ENCODE measurements at regions not wholly inside any gene's neighbourhood (a gene's known extent, or its start where the extent isn't known, plus 50 kb on each side); places are given as distances from the start of the nearest gene placed in this dataset.

DNA sequence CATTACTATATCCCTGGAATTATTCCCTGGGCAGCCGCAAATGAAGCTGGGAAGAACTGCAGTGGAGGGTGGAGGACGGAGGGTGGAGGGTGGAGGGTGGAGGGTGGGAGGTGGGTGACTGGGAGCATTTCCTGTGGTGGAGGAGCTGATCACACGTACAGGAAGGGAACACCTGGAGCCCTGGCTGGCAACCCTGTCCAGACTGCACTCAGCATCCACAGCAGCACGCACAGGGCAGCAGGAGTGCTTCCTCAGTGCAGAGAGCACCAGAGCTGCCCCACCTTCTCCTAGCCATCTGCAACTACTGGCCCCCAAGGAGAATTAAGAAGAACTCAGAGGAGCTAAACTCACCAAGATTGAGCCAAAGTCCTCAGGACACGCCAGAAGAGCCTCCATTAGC is 249.9 kb downstream of the EIPR1 start:
- Histone ChIP-seq H2AFZ (replicated peaks; ENCODE audit: low read length, poor library complexity) (no peak overlapping the region), H3K4ac (ENCODE audit: low read depth, low read length) (no peak overlapping the region), H4K8ac (ENCODE audit: low read depth in 2 of 2, low read length in 2 of 2) (no peak overlapping the region), H3K9me3 (ENCODE audit: control insufficient read depth, insufficient read depth, low read length) (no peaks in the 10 kb centered on the region; the same call in 1 of the 2 replicates), H3K79me1 (ENCODE audit: low read depth in 1 of 2, low read length in 2 of 2) (no peaks in the 10 kb centered on the region), H4K20me1 (ENCODE audit: insufficient read depth, low read length) (no peaks in the 10 kb centered on the region), H3K9me1 (ENCODE audit: insufficient read depth, low read length) (no peaks in the 10 kb centered on the region), H4K5ac (ENCODE audit: low read depth, low read length) (no peak overlapping the region), H2AK5ac (ENCODE audit: low read depth, low read length) (no peak overlapping the region), H3K4me1 (ENCODE audit: control insufficient read depth, insufficient read depth, low read length) (no peaks in the 10 kb centered on the region), H3K36me3 (ENCODE audit: control insufficient read depth, insufficient read depth, low read length) (no peaks in the 10 kb centered on the region), H3K27me3 (ENCODE audit: control insufficient read depth, insufficient read depth, low read length) (no peaks in the 10 kb centered on the region; the same call in 1 of the 2 replicates), H3K4me2 (ENCODE audit: low read depth, low read length) (no peak overlapping the region), H3K4me3 (ENCODE audit: insufficient read depth, low read depth, low read length) (no peak overlapping the region), H2BK5ac (ENCODE audit: low read depth, low read length, poor library complexity, severe bottlenecking) (no peak overlapping the region), H2BK15ac (ENCODE audit: low read depth, low read length) (no peak overlapping the region), H3K23ac (ENCODE audit: low read depth, low read length) (no peak overlapping the region), H4K91ac (ENCODE audit: insufficient read depth, low read depth, low read length) (no peak overlapping the region), H3K14ac (replicated peaks; ENCODE audit: low read depth, low read length) (no peak overlapping the region), H3K27ac (ENCODE audit: insufficient read depth, low read length) (no peak overlapping the region), H2AK9ac (replicated peaks; ENCODE audit: low read depth, low read length, poor library complexity) (no peak overlapping the region), H2BK120ac (ENCODE audit: low read depth, low read length) (no peak overlapping the region), H3K18ac (ENCODE audit: low read depth, low read length) (no peak overlapping the region), H2BK20ac (ENCODE audit: low read depth, low read length) (no peak overlapping the region), H3K9ac (ENCODE audit: low read depth, low read length) (no peak overlapping the region), H3K56ac (ENCODE audit: extremely low read depth, insufficient read depth, low read length) (no peak overlapping the region)
- ChIA-PET CTCF (no interaction called here), POLR2A (ENCODE audit: unreplicated experiment) (no interaction called here)
- TF ChIP-seq POLR2A (IDR thresholded peaks at IDR 0.05; ENCODE audit: low read depth, low read length) (no peak), RCOR1 (IDR thresholded peaks at IDR 0.05; ENCODE audit: insufficient replicate concordance, low read length) (no peak)
- TF ChIP-seq, protein P1, sequence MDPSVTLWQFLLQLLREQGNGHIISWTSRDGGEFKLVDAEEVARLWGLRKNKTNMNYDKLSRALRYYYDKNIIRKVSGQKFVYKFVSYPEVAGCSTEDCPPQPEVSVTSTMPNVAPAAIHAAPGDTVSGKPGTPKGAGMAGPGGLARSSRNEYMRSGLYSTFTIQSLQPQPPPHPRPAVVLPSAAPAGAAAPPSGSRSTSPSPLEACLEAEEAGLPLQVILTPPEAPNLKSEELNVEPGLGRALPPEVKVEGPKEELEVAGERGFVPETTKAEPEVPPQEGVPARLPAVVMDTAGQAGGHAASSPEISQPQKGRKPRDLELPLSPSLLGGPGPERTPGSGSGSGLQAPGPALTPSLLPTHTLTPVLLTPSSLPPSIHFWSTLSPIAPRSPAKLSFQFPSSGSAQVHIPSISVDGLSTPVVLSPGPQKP (IDR thresholded peaks at IDR 0.05; ENCODE audit: borderline replicate concordance, low read depth, low read length): no peak
- dilution Hi-C loops (cut with HindIII; ENCODE audit: low sequenced_read_pairs, unreplicated experiment) (no loop called here), in situ Hi-C loops (cut with MboI; ENCODE audit: low sequenced_read_pairs) (no loop called here), intact Hi-C loops (cut with micrococcal nuclease) (no loop called here)
- WGBS, 2 experiments (ENCODE audit: extremely low coverage in 2 of 2, insufficient read length in 1 of 2): 14% methylated on average over 1 of the region's 5 CpGs; no CpG with 5 or more reads in 1 of the 2 experiments
- no peak for ATAC-seq (ENCODE audit: low read depth)
- DNase-seq: no peak
- no TSS peak for BruUV-seq (replicated peaks)
